SW 1271 (cell line): ENCODE measurements at regions not wholly inside any gene's neighbourhood (a gene's known extent, or its start where the extent isn't known, plus 50 kb on each side); places are given as distances from the start of the nearest gene placed in this dataset.
A peak's percentile ranks its signal among the peaks of the same experiment; 100 is the strongest.

Source experiments
- DNase-seq, 2 experiments: peaks; one replicate each; lab custom pipeline; 2025; lab: John Stamatoyannopoulos, UW

DNA sequence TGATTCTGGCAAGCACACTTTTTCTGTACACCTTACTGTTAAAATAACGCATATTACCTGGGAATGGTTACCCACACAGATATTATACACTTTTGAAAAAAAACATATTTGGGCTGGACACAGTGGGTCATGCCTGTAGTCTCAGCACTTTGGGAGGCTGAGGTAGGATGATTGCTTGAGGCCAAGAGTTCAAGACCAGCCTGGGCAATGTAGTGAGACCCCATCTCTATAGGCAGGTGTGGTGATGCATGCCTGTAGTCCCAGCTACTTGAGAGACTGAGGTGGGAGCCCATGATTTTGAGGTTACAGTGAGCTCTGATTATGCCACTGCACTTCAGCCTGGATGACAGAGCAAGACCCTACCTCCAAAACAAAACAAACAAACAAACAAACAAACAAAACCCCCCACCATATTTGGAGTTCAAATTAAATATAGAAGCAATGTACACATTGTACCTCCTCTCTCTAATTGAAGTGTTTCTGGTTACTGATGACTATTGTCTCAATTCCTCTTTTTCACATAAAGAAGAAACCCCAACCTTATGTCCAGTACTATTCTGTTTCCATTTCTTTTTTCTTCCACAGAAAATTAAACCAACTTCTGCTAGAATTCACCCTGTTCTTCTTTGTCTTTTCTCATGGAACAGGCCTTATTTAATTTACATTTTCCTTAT lies 152.6 kb upstream of the UMPS start:
- no peak for DNase-seq

DNA sequence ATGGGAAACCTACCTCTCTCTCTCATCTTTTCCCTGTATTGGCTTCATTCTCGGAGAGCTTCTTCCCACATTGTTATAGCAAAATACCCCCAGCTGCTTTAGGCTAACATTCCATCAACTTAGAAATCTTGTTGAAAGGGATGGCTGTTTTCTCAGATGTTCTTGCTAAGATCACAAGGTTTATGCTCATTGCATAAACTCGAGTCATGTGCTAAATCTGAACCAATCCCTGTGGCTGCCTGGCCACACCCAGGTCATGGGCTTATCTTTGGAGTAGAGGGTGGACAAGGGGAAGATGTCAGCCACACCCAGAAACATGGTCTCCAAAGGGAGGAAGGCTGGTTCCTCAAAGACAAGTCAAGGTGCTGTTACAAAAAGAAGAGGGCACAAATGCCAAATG lies 150.6 kb upstream of the UMPS start:
- no peak for DNase-seq

DNA sequence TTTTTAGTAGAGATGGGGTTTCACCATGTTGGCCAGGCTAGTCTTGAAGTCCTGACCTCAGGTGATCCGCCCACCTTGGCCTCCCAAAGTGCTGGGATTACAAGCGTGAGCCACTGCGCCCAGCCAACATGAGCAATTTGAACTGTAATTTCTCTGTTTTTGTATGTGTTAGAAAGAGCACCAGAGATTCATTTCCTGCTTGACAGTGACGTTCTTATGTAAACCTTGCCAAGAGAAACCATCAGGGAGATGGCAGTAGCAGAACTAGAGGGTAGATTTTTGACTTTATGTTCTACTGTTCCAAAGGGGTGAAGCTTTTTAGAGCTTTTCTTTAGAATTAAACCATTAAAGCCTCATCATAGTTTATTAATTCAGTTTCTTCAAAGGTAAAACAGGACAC lies 148.1 kb upstream of the UMPS start:
- DNase-seq: no peak

DNA sequence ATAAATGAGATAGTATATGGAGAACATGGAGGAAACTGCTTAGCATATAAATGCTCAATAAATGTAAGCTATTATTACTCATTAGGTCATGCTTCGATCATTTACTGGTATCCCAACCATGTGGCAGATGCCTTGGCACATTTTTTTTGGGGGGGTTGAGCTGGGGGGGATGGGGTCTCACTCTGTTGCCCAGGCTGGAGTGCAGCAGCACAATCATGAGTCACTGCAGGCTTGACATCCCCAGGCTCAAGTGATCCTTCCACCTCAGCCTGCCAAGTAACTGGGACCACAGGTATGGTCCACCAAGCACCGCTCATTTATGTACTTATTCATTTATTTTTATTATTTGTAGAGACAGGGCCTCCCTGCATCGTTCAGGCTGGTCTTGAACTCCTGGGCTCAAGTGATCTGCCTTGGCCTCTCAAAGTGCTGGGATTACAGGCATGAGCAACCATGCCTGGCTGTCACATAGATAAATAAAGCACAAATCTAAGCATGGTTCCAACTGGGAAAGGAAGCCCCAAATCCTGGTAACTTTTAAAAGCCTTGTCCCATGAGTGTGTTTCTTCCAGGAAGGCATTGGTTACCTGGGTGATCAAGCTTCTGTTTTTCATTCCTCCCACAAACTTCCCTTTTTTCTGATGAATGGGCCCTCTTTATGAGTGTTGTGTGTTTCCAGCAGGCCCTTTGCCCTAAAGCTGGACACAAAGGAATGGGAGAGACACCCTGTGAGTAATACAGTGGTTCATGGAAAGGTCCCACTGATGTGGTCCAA lies 147.4 kb upstream of the UMPS start:
- no peak for DNase-seq

DNA sequence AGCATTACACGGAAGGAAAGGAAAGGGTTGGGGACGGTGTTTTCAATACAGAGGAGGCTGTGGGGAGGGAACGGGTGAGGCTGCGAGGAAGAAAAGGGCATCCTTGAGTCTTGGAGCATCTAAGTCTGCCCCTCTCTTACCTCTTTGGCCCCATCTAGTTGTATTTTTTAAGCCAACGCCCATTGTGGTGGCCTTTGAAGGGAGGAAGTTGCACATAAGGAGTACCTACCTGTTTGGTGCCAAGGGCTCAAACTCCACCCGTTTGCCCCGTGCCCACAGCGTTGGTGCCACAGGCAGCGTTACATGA lies 146.1 kb upstream of the UMPS start:
- no peak for DNase-seq

DNA sequence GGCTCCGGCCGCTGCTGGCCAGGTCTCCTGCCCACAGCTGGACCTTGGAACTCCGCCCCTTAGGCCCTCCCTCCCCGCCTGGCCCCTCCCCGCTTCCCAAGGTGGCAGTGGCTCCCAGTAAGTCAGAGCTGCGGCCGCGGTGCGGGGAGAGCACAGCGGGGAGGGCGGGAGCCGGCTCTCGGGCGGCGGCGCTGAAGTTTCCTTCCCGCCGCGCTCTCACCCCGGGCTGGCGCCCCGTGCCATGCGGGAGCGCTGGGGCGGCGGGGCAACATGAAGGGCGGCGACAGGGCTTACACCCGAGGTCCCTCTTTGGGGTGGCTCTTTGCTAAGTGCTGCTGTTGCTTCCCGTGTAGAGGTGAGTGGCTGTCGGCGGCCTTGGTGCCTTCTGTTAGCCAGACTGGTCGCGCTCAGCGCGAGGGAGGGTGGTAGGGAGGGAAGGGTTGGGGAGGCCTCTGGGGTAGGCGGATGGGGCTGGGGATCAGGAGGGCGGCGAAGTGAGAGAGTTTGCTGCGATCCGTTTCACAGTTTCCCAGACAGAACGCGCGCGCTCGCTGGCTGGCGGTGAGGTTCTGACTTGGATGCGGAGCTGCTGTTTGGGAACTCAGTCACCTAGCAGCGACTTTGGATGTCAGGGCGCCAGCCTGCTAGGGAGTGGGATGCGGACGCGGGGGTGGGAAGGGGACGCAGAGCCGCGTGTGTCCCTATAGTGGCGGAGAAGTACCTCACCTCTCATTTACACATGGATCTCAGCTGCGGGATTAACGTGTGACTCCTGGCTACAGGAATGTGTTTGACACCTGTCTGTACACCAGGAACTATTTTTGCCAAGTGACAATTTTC lies 145.5 kb upstream of the UMPS start:
- DNase-seq: no peak

DNA sequence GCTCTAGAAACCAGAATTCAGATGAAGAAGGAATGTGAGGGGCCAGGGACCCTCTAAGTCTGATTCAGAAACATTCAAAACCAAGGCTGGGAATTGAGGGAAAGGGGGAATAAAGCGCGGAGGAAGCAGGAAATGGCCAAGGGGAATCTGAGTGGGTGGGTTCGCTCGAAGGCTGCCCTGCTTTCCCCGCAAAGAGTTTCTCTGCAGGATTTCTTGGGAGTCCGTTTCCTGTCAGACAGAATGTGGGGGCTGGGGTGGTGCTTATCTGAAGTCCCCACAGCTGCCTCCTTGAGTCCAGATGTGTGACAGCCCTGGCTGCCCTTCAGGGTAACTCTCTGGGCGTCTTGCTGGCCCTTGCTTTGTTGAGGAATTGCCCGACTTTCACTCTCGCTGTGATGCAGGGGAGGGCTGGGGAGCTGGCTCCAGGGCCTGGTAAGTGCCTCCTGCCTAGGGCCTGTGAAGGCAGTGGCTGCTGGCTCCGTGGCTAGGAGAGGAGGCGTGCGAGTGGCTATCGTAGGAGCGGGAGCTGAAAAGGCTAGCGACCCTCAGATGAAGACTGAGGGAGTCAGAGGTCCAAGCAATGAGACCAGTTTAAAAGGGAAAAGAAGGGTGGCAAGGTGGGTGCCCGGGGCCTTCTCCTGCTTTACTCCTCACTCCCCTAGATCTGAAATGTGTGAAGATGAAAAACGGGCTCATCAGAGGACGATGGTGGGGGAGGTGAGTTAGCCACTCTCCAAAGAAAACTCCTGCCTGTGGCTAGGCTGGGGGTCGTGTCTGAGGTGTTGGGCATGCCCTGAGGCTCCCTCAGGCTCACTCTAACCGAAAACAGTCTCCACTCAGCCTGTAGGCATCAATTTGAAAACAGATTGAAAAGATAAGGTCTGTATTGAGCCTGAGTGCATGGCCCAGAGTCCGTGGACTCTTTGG lies 143.9 kb upstream of the UMPS start:
- DNase-seq: no peak

DNA sequence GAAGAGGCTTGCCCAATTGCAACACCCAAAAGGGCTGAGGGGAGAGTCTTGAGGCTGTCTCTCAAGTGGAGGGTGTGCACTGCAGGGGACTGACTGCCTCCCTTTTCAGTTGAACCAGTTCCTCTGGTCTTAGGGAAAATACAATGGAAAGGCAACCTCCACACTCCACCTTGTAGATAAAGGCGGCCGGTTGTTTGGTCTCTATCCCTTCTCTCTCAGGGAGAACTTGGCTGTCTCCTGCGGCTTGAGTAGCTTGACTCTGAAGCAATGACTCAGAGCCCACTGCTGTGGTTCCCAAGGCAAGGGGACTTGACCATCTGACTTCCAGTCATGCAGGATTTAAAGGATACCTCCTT lies 143.2 kb upstream of the UMPS start:
- DNase-seq: no peak

DNA sequence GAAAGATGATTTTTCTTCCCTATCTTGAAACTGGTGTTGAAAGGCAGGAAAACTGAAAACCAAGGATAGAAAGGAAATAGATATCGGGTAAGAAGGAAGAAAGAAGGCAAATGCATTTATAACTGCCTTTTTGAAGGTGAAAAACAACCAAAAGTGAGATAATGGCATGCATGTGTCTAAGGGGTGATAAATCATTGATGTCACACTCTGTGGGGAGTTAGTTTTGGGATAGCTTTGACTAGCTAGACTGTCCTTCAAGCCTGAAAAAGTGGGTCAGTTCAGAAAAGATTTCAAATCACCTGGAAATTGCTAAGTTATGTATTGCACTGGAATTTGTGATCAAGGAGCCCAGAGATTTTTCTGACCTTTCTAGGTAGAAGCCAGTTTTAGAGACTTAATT lies 142.2 kb upstream of the UMPS start:
- no peak for DNase-seq

DNA sequence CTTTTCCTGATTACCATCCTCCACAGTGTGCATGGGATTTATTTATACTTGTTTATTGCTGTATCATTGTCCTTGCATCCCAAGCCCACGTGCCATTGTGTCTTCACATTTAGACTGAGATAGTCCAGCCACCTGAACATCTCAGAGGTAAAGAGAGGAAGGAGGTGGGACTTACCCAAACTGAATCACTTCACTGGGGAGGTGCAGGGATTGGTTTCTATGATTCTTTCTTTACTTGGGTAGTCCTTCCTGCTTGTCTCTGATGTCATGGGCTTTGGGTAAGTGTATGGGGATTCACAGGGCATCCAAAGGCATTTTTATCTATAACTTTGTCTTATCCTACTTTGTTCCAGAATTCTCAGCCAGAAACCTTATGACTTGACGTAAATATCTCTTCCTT lies 141.5 kb upstream of the UMPS start:
- no peak for DNase-seq

DNA sequence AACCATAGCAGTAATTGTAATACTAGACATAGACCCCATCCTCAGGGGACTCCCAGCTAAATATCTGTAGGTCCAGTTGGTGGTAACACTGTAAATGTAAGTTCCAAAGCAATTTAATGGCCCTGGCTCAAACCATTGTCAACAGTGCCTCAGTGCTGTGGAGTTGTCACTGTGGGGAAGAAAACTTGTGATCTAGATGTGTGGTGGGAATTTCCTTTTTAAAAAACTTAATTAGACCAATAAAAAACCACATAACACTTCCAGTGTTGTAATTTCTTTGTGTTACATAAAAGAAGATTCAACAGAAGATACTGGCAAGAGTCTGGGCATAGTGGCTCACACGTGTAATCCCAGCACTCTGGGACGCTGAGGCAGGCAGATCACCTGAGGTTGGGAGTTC lies 138.6 kb upstream of the UMPS start:
- no peak for DNase-seq

DNA sequence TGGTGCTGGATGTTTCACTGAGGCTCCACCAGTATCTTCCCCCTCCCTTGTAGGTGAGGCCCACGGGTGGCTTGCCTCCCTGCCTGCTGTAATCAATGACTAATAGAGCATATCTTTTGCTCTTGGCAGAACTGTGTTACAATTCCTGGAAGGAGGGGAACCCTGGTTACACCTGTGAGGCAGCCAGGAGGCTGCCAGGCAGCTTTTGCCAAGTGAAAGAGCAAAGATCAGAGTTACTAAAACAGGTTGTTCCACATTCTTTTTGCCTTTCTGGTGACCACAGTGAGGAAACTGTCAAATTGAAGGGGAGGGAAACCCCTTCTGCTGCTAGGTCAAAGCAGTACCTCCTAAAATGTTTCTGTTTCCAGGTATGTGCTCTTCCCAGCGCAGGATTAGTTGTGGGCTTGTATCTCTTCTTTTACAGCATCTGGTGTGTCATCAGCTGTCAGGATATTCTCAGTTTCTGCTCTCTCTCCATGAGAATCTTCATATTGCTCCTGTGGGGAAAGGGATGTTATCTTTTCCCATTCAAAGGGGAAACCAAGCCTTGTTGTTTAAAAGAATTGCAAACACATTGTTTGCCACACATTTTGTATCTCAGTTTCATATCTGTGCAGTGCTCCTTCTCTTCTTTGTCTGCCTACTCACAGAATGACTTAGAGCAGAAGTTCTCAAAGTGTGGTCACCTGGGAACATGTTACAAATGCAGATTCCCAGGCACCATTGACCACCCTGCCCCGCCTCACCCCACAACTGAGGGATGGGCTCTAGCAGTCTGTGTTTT lies 137.4 kb upstream of the UMPS start:
- DNase-seq: no peak

DNA sequence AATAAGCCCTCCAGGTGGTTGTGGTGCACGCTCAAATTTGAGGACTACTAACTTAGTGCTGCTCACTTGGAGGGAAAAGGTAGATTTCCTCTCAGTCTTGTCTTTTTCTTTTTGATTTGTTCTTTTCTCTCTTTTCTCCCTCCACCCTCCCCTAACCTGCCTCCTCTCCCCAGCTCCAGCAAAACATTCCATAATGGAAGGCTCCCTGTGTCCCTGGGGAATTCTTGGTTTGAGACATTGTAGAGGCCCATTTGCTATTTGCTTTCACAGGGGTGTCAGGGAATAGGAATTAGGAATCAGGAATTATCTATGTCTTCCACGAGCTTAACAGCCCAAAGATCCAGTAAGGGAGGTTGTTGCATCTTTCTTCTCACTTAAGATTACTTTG lies 136.8 kb upstream of the UMPS start:
- DNase-seq: no peak

DNA sequence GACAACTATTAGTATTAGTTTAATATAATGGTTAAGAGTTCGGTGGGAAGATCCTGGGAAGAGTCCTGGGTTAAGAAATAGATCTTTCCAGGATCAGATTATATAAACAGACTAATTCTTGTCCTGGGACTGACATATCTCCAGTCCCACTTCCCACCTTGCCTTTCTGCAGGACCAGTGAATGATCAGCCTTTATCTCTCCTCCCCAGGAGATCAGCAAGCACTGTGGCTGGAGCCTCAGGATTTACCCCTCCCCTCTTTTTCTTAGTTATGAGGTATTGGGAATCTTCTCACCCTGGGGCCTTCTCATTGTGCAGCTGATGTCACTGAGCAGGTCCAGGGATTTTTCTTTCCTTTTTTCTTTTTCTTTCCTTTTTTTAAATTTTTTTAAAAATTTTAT lies 135.7 kb upstream of the UMPS start:
- DNase-seq: no peak

DNA sequence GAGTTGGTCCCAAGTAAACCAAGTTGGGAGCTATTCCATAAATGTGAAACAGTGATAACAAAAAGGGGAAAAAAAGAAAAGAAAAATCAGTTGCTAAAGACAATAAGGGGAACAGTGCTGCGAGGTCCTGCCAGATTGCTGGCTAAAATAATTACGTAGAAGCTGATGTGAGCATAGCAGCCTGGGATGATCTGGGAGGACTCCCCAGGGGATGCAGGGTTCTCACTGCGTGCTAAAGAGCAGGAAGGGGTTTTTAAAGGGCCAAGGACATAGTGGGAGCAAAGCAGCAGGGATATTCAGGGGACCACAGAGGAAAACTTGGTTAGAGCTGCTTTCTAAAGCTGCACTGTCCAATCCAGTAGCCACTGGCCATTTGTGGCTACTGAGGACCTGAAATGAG lies 133.0 kb upstream of the UMPS start:
- no peak for DNase-seq

DNA sequence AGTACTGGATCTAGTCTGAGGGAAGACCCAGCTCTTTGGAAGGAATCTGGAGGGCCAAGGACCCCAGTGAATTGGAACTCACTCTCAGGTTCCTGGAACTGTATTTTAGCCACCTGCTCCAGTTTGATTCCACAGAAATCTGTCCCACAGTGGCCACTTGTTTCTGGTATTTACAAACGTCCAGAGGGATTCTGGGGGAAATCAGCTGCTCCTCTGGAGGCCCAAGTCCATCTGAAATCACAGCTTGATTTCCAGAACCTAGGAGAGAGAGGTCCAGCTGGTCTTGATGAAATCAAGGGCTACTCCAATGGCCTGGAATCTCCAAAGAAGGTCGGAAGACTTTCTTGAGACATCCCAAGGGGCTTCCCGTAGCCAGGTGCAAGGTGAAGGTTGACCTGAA lies 132.3 kb upstream of the UMPS start:
- no peak for DNase-seq

DNA sequence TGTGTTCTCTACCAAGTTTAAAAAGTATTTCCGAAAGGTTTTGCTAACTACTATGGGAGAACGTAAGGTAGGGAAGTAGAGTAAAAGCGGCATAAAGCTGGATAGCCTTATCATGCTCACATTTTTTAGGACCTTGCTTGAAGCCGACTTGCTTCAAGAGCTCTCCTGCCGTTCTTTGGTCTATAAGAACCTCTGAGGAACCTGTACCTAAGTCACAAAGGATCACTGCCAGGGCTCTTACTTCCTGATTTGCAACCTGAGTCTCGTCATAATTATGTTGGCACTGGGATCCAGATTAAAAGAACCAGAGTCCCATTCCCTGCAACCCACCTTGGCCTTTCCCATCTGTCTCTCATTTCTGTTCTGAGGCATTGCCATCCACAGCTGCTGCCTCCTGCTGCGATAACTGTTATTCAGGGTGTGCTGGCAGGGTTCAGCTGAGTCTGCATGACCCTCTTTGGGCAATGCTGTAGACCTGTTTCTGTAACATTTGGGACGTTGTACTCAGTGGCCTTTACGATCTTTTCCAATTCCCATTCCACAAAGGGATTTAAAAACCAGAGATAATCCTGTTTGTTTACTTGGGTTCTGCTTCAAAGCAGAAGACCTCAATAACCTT lies 131.0 kb upstream of the UMPS start:
- no peak for DNase-seq

DNA sequence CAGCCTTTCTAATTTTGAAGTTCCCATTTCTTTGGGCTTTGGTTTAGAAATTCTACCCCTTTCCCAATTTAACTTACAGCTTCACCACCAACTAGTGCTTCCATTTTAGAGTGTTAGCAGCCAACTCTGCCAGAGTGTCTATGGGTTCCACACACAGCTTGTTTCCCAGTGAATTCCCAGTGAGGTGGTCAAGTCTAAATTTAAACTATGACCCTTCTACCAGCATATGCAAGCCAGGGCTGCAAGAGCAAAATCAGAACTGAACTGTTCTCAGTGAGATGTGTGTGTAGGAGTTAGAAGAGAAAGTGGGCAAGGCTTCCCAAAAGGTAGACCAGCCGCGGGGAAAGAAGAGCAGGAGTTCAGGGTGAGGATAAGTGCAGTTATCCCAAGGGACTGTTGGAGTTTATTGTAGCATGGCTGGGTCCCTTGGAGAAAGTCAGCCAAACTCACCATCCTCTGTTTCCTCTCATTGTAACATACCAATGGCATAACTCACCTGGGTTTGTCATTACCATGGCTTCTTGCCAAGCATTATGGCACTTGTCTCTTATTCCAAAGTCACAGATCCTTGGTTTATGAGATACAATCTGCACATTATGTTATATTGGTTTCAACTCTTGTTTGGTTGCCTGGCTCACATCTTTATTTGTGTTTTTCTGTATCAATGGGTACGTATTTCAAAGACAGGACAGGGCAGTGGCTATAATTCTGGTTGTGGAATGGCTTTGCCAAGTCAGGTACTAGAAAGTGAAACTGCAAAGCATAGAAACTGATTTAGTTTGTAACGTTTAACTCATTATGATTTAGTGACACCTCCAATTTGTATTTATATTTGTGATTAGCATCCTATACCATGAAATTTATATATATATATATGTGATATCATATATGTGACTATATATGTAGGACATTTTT lies 130.2 kb upstream of the UMPS start:
- peak; percentile 27 to 44 for DNase-seq

DNA sequence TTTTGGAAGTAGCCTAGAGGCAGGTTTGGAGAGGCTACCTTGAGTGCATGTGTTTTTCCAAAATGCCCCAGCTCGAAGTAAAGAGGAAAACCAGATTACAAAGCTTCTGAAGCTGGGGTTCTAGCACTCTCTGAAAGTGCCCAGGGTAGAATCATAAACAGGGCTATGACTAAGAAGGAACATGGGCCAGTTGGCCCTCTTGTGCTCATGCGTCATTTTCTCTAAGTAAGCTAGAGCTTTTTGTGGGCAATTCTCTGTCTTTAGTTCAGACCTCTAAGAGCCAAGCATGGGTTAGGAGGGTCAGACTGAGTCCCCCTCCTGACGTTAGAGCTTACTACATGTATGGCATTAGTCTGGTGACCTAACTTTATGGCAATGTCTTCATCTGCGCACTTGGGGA lies 129.5 kb upstream of the UMPS start:
- no peak for DNase-seq

DNA sequence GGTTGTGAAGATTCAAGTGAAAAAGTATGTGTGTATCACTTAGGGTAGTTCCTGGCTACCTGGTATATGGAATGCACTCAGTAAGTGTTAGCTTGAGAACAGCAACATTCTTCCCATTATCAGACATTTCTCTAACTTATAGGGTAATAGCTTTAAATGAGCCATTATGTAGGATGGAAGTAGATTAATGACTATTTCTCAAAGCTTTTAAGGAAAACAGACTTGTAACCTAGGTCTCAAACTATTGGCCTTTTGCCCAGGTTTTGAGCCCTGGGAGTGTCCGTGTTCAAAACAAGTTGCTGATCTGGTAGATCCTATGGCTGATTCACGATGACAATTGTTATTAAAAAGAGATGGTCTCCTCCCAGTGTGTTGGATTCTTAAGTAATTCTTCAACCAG lies 129.1 kb upstream of the UMPS start:
- DNase-seq: no peak
